ENCODE measurements at regions not wholly inside any gene's neighbourhood (a gene's known extent, or its start where the extent isn't known, plus 50 kb on each side); places are given as distances from the start of the nearest gene placed in this dataset.

- TF ChIP-seq CTCF (IDR thresholded peaks at IDR 0.05) (no peak), POLR2A (IDR thresholded peaks at IDR 0.05) (no peak)
These were observed 61.0 kb upstream of the RARB start for GRCh38 chr3:25367025-25367424.
